Stimulated activated naive CD8-positive, alpha-beta T cell treated with anti-CD3 and anti-CD28 coated beads, Interleukin-15, Interleukin-2, amounts not matched to agents 100 ng/mL and 50 ng/mL, for 24 hours (primary cell): ENCODE measurements at regions not wholly inside any gene's neighbourhood (a gene's known extent, or its start where the extent isn't known, plus 50 kb on each side); places are given as distances from the start of the nearest gene placed in this dataset.

ENCODE experiments used
- H3K27ac Mint-ChIP-seq: one replicate; pipeline ENCODE4 v1.8.0; 2021; ENCODE audit warnings: mild to moderate bottlenecking, mixed read lengths
- H3K27me3 Mint-ChIP-seq: one replicate; pipeline ENCODE4 v1.8.0; 2021; ENCODE audit warnings: mixed read lengths
- H3K36me3 Mint-ChIP-seq: one replicate; pipeline ENCODE4 v1.8.0; 2021; ENCODE audit warnings: low read depth, mixed read lengths
- H3K4me1 Mint-ChIP-seq: one replicate; pipeline ENCODE4 v1.8.0; 2021; ENCODE audit warnings: low read depth, mixed read lengths
- H3K4me3 Mint-ChIP-seq: one replicate; pipeline ENCODE4 v1.8.0; 2021; ENCODE audit warnings: mild to moderate bottlenecking, mixed read lengths
- H3K9me3 Mint-ChIP-seq: one replicate; pipeline ENCODE4 v1.8.0; 2021; ENCODE audit warnings: mixed read lengths

GRCh38 chr7:46999866-47000265 lies 582.0 kb downstream of the TNS3 start:
- H3K36me3 Mint-ChIP-seq: no peaks in the 10 kb centered on the region
- H3K9me3 Mint-ChIP-seq: no peaks in the 10 kb centered on the region
- H3K4me1 Mint-ChIP-seq: no peaks in the 10 kb centered on the region
- H3K4me3 Mint-ChIP-seq: no peak overlapping the region
- H3K27ac Mint-ChIP-seq: no peak overlapping the region
- no peaks in the 10 kb centered on the region for H3K27me3 Mint-ChIP-seq

GRCh38 chr7:46996972-46997371 lies 584.9 kb downstream of the TNS3 start:
- no peaks in the 10 kb centered on the region for H3K4me1 Mint-ChIP-seq
- no peak overlapping the region for H3K4me3 Mint-ChIP-seq
- no peak overlapping the region for H3K27ac Mint-ChIP-seq
- H3K27me3 Mint-ChIP-seq: no peaks in the 10 kb centered on the region
- no peaks in the 10 kb centered on the region for H3K9me3 Mint-ChIP-seq
- H3K36me3 Mint-ChIP-seq: no peaks in the 10 kb centered on the region

DNA sequence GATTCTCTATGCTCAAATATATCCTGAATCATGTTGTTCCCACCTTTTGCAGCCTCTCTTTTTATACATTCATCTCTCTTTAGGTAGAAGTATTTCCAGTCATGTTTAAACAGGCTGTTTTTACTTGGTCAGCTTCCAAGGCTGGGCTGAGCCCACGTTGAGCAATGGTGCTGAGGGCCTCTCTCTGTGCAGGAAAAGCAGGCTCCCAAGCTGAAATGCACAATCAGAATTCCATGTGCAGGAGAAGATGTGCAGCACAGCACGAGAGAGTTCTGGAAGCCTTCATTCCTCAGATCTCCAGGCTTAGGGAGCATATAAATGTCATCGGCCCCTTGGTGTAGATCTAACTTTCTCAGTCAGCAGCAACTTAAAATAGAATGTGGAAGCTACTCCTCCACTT lies 588.5 kb downstream of the TNS3 start:
- H3K36me3 Mint-ChIP-seq: no peaks in the 10 kb centered on the region
- no peaks in the 10 kb centered on the region for H3K4me1 Mint-ChIP-seq
- no peak overlapping the region for H3K27ac Mint-ChIP-seq
- no peaks in the 10 kb centered on the region for H3K27me3 Mint-ChIP-seq
- H3K9me3 Mint-ChIP-seq: no peaks in the 10 kb centered on the region
- no peak overlapping the region for H3K4me3 Mint-ChIP-seq

DNA sequence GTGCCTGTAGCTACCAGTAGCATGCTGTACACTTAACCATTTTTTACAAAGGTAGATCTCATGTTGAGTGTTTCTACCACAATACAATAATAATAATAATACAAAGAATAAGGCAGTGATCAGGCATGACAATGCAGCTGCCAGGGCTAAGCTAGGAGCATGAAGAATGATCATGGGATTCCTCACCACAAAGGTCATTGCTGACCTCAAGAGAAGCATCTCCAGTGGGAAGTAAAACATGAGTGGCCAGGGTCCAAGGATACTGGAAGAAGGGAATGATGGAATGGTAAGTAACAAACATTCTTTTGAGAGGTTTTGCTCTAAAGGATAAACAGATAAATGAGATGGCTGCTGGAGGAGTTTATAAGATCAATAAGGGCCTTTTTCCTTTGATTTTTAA lies 591.1 kb downstream of the TNS3 start:
- Mint-ChIP-seq H3K4me3 (no peak overlapping the region), H3K27me3 (no peaks in the 10 kb centered on the region), H3K4me1 (no peaks in the 10 kb centered on the region), H3K27ac (no peak overlapping the region), H3K9me3 (no peaks in the 10 kb centered on the region), H3K36me3 (no peaks in the 10 kb centered on the region)

DNA sequence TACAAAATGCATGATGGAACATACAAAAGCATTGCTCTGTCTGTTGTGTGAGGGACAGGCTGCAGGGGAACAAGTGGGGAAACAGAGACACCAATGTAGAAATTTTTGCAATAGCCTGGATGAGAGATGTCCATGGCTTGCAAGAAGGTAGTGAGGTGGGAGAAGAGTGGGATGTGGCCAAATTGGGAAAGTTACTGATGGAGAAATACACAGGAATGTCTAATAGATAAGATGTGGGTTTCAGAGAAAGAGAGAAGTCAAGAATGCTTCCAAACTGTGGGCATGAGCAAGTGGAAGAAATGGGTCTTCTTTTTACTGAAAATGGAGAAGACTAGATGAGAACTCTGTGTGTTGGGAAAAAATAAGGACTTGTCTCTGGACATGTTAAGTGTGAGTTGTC lies 592.7 kb downstream of the TNS3 start:
- Mint-ChIP-seq H3K27ac (no peak overlapping the region), H3K4me1 (no peaks in the 10 kb centered on the region), H3K36me3 (no peaks in the 10 kb centered on the region), H3K27me3 (no peaks in the 10 kb centered on the region), H3K4me3 (no peak overlapping the region), H3K9me3 (no peaks in the 10 kb centered on the region)

- no peaks in the 10 kb centered on the region for H3K27me3 Mint-ChIP-seq
- H3K4me1 Mint-ChIP-seq: no peaks in the 10 kb centered on the region
- H3K9me3 Mint-ChIP-seq: no peaks in the 10 kb centered on the region
- no peaks in the 10 kb centered on the region for H3K36me3 Mint-ChIP-seq
- no peak overlapping the region for H3K4me3 Mint-ChIP-seq
- no peak overlapping the region for H3K27ac Mint-ChIP-seq
Observed at GRCh38 chr7:46982928-46983327, 599.0 kb downstream of the TNS3 start.

DNA sequence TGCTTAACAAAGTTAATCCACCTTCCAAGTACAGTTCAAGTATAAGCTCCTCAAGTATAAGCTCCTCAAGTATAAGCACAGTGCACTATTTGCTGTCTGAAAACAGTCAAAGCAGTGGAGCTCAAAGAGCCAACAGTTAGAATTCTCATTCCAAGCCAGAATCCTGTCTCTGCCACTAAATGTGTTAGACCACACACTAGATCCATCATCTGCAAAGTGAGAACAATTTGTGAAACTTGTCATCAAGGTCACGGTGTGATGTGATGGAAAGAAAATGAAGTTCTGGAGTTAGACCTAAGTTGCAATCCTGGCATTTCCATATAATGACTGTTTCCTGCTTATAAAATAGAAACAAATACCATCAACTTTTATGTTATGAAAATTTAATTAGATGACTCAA lies 602.5 kb downstream of the TNS3 start:
- Mint-ChIP-seq H3K4me3 (no peak overlapping the region), H3K9me3 (no peaks in the 10 kb centered on the region), H3K4me1 (no peaks in the 10 kb centered on the region), H3K36me3 (no peaks in the 10 kb centered on the region), H3K27me3 (no peaks in the 10 kb centered on the region), H3K27ac (no peak overlapping the region)

DNA sequence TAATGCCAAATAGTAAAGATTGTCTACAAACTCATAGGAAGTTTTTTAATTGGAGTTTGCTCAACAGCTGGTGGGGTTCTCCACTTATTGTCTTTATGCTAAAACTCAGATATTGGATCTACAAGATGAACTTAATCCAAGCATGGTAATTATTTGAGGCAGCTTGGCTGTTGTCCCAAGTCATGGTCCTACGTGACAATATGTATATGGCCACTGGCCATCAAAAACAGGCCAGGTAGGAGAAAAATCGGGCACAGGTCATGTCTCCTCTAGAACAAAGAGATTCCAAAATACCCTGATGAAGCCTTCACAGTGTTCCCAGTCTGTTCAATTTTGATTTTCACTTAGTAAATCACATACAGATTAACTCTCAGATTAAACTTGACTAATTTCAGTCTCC lies 606.4 kb downstream of the TNS3 start:
- Mint-ChIP-seq H3K27ac (no peak overlapping the region), H3K27me3 (no peaks in the 10 kb centered on the region), H3K9me3 (no peaks in the 10 kb centered on the region), H3K4me1 (no peaks in the 10 kb centered on the region), H3K36me3 (no peaks in the 10 kb centered on the region), H3K4me3 (no peak overlapping the region)

GRCh38 chr7:46972205-46972604 lies 609.7 kb downstream of the TNS3 start:
- H3K9me3 Mint-ChIP-seq: no peaks in the 10 kb centered on the region
- H3K36me3 Mint-ChIP-seq: no peaks in the 10 kb centered on the region
- H3K4me1 Mint-ChIP-seq: no peaks in the 10 kb centered on the region
- H3K4me3 Mint-ChIP-seq: no peak overlapping the region
- no peak overlapping the region for H3K27ac Mint-ChIP-seq
- no peaks in the 10 kb centered on the region for H3K27me3 Mint-ChIP-seq

DNA sequence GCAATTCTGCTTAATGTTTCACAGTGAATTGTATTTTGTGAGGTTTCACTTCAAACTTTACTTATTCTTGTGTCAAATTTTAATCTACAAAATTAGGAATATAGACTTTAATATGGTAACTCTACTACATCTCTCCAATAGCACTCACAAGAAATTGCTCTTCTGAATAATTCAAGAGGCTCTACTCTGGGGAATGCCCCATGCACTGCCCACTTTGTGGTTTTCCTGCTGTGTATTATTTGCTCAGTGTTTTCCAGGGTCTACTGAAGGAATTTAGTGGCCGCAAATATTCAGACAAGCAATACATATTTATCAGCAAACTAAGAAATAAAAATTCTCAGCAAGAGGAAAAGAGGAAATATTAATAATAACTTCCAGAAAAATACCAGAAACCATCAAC lies 611.4 kb downstream of the TNS3 start:
- Mint-ChIP-seq H3K27me3 (no peaks in the 10 kb centered on the region), H3K9me3 (peaks cover under 1% of the 10 kb centered on the region), H3K27ac (no peak overlapping the region), H3K4me3 (no peak overlapping the region), H3K4me1 (no peaks in the 10 kb centered on the region), H3K36me3 (no peaks in the 10 kb centered on the region)

DNA sequence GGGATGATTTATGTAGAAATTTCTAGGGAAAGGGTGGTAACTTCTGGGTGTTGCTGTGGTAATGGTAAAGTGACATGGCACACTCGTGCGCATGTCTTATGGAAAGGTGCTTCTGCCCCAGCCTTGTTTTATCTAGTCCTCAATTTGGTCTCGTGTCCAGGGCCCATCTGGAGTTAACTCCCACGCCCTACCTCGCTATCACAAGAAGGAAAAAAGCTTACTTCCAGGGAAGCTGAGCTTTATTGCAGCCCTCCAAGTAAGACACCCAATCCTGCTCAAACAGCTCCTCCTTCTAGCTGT lies 611.8 kb downstream of the TNS3 start:
- Mint-ChIP-seq H3K27ac (no peak overlapping the region), H3K9me3 (peaks cover 5% of the 10 kb centered on the region), H3K4me3 (no peak overlapping the region), H3K36me3 (no peaks in the 10 kb centered on the region), H3K27me3 (no peaks in the 10 kb centered on the region), H3K4me1 (no peaks in the 10 kb centered on the region)

GRCh38 chr7:46969303-46970130 lies 612.4 kb downstream of the TNS3 start:
- no peaks in the 10 kb centered on the region for H3K36me3 Mint-ChIP-seq
- H3K4me1 Mint-ChIP-seq: no peaks in the 10 kb centered on the region
- peaks cover 10% of the 10 kb centered on the region for H3K9me3 Mint-ChIP-seq
- H3K27ac Mint-ChIP-seq: no peak overlapping the region
- no peaks in the 10 kb centered on the region for H3K27me3 Mint-ChIP-seq
- H3K4me3 Mint-ChIP-seq: no peak overlapping the region

GRCh38 chr7:46968003-46968402 lies 613.9 kb downstream of the TNS3 start:
- Mint-ChIP-seq H3K27ac (no peak overlapping the region), H3K4me1 (no peaks in the 10 kb centered on the region), H3K36me3 (no peaks in the 10 kb centered on the region), H3K4me3 (no peak overlapping the region), H3K9me3 (peaks cover 14% of the 10 kb centered on the region), H3K27me3 (no peaks in the 10 kb centered on the region)

GRCh38 chr7:46963719-46964118 lies 618.2 kb downstream of the TNS3 start:
- Mint-ChIP-seq H3K27ac (no peak overlapping the region), H3K36me3 (no peaks in the 10 kb centered on the region), H3K9me3 (peaks cover 19% of the 10 kb centered on the region), H3K4me1 (no peaks in the 10 kb centered on the region), H3K27me3 (no peaks in the 10 kb centered on the region), H3K4me3 (no peak overlapping the region)

- Mint-ChIP-seq H3K27me3 (no peaks in the 10 kb centered on the region), H3K36me3 (no peaks in the 10 kb centered on the region), H3K27ac (no peak overlapping the region), H3K9me3 (peaks cover 23% of the 10 kb centered on the region), H3K4me3 (no peak overlapping the region), H3K4me1 (no peaks in the 10 kb centered on the region)
Observed at GRCh38 chr7:46960970-46961369, 620.9 kb downstream of the TNS3 start.

GRCh38 chr7:46957195-46957594 lies 624.7 kb downstream of the TNS3 start:
- Mint-ChIP-seq H3K27ac (no peak overlapping the region), H3K36me3 (no peaks in the 10 kb centered on the region), H3K9me3 (peaks cover 4% of the 10 kb centered on the region), H3K27me3 (no peaks in the 10 kb centered on the region), H3K4me3 (no peak overlapping the region), H3K4me1 (no peaks in the 10 kb centered on the region)
